ENCODE measurements at regions not wholly inside any gene's neighbourhood (a gene's known extent, or its start where the extent isn't known, plus 50 kb on each side); places are given as distances from the start of the nearest gene placed in this dataset.

GRCh38 chr2:187943772-187944369 is 347.8 kb upstream of the GULP1 start:
- H3K9me3 ChIP-seq (ENCODE audit: control insufficient read depth in 4 of 4, low read length in 3 of 4), result no peaks in the 10 kb centered on the region
- 93% methylated on average over 6 of the region's 6 CpGs for WGBS
- H3K9ac ChIP-seq (ENCODE audit: low read depth in 1 of 2, low read length in 2 of 2), result no peak overlapping the region
- TF ChIP-seq GABPA (IDR thresholded peaks at IDR 0.05 in 1 of 2, conservative IDR thresholded peaks at IDR 0.05 in 1 of 2) (no peak), ZBTB33 (IDR thresholded peaks at IDR 0.05) (no peak), RAD21 (IDR thresholded peaks at IDR 0.05) (no peak), FOXA1 (IDR thresholded peaks at IDR 0.05) (no peak), JUND (IDR thresholded peaks at IDR 0.05) (no peak), HNF4A (conservative IDR thresholded peaks at IDR 0.05) (no peak), FOXA2 (IDR thresholded peaks at IDR 0.05) (no peak)
- TF ChIP-seq, protein P1, sequence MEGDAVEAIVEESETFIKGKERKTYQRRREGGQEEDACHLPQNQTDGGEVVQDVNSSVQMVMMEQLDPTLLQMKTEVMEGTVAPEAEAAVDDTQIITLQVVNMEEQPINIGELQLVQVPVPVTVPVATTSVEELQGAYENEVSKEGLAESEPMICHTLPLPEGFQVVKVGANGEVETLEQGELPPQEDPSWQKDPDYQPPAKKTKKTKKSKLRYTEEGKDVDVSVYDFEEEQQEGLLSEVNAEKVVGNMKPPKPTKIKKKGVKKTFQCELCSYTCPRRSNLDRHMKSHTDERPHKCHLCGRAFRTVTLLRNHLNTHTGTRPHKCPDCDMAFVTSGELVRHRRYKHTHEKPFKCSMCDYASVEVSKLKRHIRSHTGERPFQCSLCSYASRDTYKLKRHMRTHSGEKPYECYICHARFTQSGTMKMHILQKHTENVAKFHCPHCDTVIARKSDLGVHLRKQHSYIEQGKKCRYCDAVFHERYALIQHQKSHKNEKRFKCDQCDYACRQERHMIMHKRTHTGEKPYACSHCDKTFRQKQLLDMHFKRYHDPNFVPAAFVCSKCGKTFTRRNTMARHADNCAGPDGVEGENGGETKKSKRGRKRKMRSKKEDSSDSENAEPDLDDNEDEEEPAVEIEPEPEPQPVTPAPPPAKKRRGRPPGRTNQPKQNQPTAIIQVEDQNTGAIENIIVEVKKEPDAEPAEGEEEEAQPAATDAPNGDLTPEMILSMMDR (IDR thresholded peaks at IDR 0.05; ENCODE audit: low read depth, low read length, missing input control), result no peak
- TF ChIP-seq, protein P2, sequence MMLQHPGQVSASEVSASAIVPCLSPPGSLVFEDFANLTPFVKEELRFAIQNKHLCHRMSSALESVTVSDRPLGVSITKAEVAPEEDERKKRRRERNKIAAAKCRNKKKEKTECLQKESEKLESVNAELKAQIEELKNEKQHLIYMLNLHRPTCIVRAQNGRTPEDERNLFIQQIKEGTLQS (IDR thresholded peaks at IDR 0.05), result no peak
- no peaks in the 10 kb centered on the region for H3K4me1 ChIP-seq (ENCODE audit: control insufficient read depth in 4 of 4, insufficient read depth in 4 of 4, low read length in 3 of 4)
- no peaks in the 10 kb centered on the region for H3K27me3 ChIP-seq (ENCODE audit: control insufficient read depth in 4 of 4, insufficient read depth in 4 of 4, low read length in 3 of 4)
- H3K4me3 ChIP-seq (ENCODE audit: low read depth in 1 of 3, low read length in 3 of 3), result no peak overlapping the region
- H3K36me3 ChIP-seq (ENCODE audit: control insufficient read depth in 4 of 4, insufficient read depth in 3 of 4, low read depth in 1 of 4, low read length in 3 of 4), result no peaks in the 10 kb centered on the region
- DNase-seq (ENCODE audit: low spot score), result no peak
- H3K27ac ChIP-seq (ENCODE audit: low read depth in 1 of 2, low read length in 2 of 2), result no peak overlapping the region

DNA sequence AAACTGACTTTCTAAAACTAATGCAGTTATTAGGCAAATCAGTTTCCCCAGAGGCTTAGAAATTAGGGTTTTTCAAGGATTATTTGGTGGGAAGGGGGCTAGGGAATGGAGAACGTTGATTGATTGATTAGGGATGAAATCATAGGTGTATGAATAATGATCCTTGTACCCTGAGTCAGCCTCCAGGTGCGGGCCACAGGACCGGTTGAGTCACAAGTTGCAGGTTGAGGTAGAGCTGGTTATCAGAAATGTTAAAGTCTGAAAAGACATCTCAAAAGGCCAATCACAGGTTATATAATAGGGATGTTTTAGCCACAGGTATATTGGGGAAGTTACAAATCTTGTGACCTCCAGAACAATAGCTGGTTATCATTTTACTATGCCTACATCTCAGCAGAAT is 341.8 kb upstream of the GULP1 start:
- no peaks in the 10 kb centered on the region for H3K4me1 ChIP-seq (ENCODE audit: control insufficient read depth in 4 of 4, insufficient read depth in 4 of 4, low read length in 3 of 4)
- H3K4me3 ChIP-seq (ENCODE audit: low read depth in 1 of 3, low read length in 3 of 3), result no peak overlapping the region
- 87% methylated on average over 3 of the region's 3 CpGs for WGBS
- no peak overlapping the region for H3K9ac ChIP-seq (ENCODE audit: low read depth in 1 of 2, low read length in 2 of 2)
- no peak for DNase-seq (ENCODE audit: low spot score)
- no peaks in the 10 kb centered on the region for H3K36me3 ChIP-seq (ENCODE audit: control insufficient read depth in 4 of 4, insufficient read depth in 3 of 4, low read depth in 1 of 4, low read length in 3 of 4)
- H3K27ac ChIP-seq (ENCODE audit: low read depth in 1 of 2, low read length in 2 of 2), result no peak overlapping the region
- no peak for TF ChIP-seq RXRA (IDR thresholded peaks at IDR 0.05)
- TF ChIP-seq FOXA2 (IDR thresholded peaks at IDR 0.05), result no peak
- TF ChIP-seq JUND (IDR thresholded peaks at IDR 0.05), result no peak
- TF ChIP-seq MAX (IDR thresholded peaks at IDR 0.05), result no peak
- no peak for TF ChIP-seq NR2F2 (IDR thresholded peaks at IDR 0.05)
- TF ChIP-seq HNF4G (IDR thresholded peaks at IDR 0.05), result no peak
- TF ChIP-seq, protein P1 (IDR thresholded peaks at IDR 0.05; ENCODE audit: low read depth, low read length, missing input control), result no peak
- TF ChIP-seq HNF4A (conservative IDR thresholded peaks at IDR 0.05), result no peak
- TF ChIP-seq TAF1 (conservative IDR thresholded peaks at IDR 0.05), result no peak
- no peak for TF ChIP-seq REST (IDR thresholded peaks at IDR 0.05)
- no peak for TF ChIP-seq SP1 (IDR thresholded peaks at IDR 0.05)
- no peak for TF ChIP-seq ZBTB33 (IDR thresholded peaks at IDR 0.05)
- no peak for TF ChIP-seq YY1 (IDR thresholded peaks at IDR 0.05)
- no peak for TF ChIP-seq EGR1 (IDR thresholded peaks at IDR 0.05; ENCODE audit: low read depth in 2 of 2)
- no peak for TF ChIP-seq FOXA1 (IDR thresholded peaks at IDR 0.05)
- no peak for TF ChIP-seq RAD21 (IDR thresholded peaks at IDR 0.05)
- TF ChIP-seq GABPA (IDR thresholded peaks at IDR 0.05 in 1 of 2, conservative IDR thresholded peaks at IDR 0.05 in 1 of 2), result no peak
- TF ChIP-seq, protein P2 (IDR thresholded peaks at IDR 0.05), result no peak
- no peaks in the 10 kb centered on the region for H3K9me3 ChIP-seq (ENCODE audit: control insufficient read depth in 4 of 4, low read length in 3 of 4)
- no peaks in the 10 kb centered on the region for H3K27me3 ChIP-seq (ENCODE audit: control insufficient read depth in 4 of 4, insufficient read depth in 4 of 4, low read length in 3 of 4)

Data from liver (tissue), 8 donors.